NCI-H226 (cell line): ENCODE measurements at regions not wholly inside any gene's neighbourhood (a gene's known extent, or its start where the extent isn't known, plus 50 kb on each side); places are given as distances from the start of the nearest gene placed in this dataset.
"Not testable (repeated sequence)": the region's sequence is repeated elsewhere in the genome, so short reads cannot be mapped to it uniquely, and the experiment has no call there.

Experiments used
- DNase-seq: peaks from one replicate; pipeline ENCODE4 v3.0.0-alpha.2; 2015

DNA sequence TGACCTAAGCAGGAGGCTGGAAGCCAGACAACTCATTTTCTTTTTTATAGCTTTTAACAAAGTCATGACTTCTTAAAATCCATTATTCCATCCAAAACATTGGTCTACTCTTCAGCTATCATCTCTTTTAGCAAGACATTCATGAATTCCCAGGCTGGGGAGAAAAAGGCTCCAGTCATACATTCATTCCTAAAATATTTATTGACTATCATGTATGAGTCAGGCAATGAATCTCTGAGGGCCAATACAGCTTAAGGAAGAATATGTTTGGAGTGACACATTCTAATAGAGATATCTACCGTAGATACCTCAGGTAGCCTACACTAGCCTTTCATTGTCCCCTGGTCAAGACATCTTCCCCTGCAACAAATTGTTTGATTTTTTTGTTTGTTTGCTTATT lies 196.4 kb upstream of the NANOGP8 start:
- peak; percentile 17 for DNase-seq

GRCh38 chr15:35279811-35280210 lies 194.7 kb upstream of the NANOGP8 start:
- DNase-seq = no peak

GRCh38 chr15:35271371-35272043 lies 186.4 kb upstream of the NANOGP8 start:
- DNase-seq = no peak

- DNase-seq = no peak
Measured at GRCh38 chr15:35260941-35261340, 175.8 kb upstream of the NANOGP8 start.

GRCh38 chr15:35260274-35260673 lies 175.2 kb upstream of the NANOGP8 start:
- DNase-seq = not testable (repeated sequence)

GRCh38 chr15:35256551-35256950 lies 171.5 kb upstream of the NANOGP8 start:
- DNase-seq = no peak

DNA sequence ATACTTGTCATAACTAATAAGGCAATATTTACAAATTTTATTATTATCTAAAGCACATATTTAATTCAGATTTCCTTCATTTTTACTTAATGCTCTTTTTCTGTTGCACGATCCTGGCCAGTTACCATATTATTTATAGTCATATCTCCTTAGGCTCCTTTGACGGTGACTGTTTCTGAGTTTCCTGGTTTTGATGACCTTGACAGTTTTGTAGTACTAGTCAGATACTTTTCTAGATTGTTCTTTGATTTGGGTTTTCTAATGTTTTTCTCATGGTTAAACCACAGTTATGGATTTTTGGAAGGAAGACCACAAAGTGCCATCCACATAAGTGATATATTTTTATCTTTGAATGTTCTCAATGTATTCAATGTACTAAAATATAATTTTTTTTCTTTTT lies 171.0 kb upstream of the NANOGP8 start:
- no peak for DNase-seq

- DNase-seq = not testable (repeated sequence)
Measured at GRCh38 chr15:35254908-35255307, 169.8 kb upstream of the NANOGP8 start.

DNA sequence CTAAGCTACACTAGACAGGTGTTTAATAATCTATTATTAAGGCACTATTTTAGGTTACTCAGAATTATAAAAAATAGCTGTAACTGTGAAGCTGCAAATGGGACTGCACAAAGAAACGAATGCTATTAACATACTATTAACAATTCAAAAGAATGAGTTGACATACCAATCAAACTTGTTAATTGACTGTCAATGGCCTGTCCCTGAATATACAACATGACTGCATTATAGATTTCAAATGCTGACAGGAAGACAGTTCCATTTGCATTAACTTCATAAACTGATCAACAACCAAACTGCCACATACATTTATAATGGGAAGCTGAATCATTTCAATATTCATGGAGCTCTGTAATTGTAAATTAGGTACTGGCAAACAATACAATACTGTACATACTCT lies 169.0 kb upstream of the NANOGP8 start:
- no peak for DNase-seq

DNA sequence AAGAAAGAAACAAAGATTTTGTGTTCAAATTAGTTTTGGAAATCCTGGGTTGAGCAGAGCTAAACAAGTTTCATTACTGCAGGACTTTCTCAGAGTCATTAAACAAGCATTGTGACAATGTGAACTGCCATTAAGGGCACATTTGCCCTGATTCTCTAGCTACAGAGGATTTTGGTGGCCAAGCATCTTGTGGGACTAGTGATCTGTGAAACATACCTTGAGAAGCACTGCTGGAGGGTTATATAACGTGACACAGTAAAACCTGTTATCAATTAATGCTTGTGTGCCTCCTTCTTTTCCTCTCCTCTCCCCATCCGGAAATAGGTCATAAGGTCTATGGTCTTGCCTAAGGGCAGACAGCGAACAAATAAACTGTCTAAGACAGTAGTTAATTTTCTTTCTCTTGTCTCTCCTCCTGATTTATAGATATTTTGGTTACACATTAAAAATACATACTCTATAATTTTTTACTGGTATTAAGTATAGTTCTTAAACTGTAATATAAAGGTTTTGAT lies 167.3 kb upstream of the NANOGP8 start:
- DNase-seq = no peak

- DNase-seq = no peak
Measured at GRCh38 chr15:35247150-35247549, 162.1 kb upstream of the NANOGP8 start.

DNA sequence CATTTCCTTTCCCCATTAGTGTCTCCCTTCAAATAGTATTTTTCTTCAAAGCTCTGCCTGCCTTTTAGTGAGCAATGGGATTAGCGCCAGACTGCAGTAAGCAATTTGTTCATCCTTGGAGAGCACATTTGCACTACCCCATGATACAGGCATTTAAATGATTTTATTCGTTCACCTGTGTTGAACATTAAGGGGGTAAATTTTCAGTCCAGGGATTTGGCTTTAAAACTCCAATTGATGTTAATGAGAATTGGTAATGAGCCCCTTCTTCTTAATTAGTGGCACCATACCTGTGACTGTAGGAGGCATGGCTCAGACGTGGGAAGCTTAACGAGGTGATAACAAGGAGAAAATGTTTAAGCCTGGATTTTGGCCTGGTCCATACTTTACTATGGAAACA lies 161.4 kb upstream of the NANOGP8 start:
- no peak for DNase-seq

GRCh38 chr15:35245681-35246080 lies 160.6 kb upstream of the NANOGP8 start:
- DNase-seq = not testable (repeated sequence)

GRCh38 chr15:35244227-35244626 lies 159.1 kb upstream of the NANOGP8 start:
- no peak for DNase-seq

- no peak for DNase-seq
Measured at GRCh38 chr15:35243758-35244157, 158.7 kb upstream of the NANOGP8 start.

DNA sequence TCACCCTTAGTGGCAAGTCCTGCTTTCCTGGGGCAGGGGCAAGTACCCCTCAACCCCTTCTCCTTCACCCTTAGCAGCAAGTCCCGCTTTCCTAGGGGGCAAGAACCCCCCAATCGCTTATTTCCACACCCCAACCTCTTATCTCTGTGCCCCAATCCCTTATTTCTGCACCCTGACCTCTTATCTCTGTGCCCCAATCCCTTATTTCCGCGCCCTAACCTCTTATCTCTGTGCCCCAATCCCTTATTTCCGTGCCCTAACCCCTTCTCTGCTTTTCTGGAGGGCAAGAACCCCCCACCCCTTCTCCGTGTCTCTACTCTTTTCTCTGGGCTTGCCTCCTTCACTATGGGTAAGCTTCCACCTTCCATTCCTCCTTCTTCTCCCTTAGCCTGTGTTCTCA lies 154.6 kb upstream of the NANOGP8 start:
- DNase-seq = not testable (repeated sequence)

GRCh38 chr15:35238448-35238847 lies 153.4 kb upstream of the NANOGP8 start:
- not testable (repeated sequence) for DNase-seq

DNA sequence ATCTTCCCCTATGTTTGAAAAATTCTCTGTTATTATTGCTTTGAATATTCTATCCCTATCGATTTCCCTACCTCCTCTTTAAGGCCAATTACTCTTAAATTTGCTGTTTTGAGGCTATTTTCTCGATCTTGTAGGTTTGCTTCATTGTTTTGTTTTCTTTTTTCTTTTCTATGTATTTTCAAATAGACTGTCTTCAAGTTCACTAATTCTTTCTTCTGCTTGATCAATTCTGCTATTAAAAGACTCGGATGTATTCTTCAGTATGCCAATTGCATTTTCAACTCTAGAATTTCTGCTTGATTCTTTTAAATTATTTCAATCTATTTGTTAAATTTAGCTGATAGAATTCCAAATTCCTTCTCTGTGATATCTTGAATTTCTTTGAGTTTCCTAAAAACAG lies 144.0 kb upstream of the NANOGP8 start:
- no peak for DNase-seq

- no peak for DNase-seq
Measured at GRCh38 chr15:35218215-35218614, 133.1 kb upstream of the NANOGP8 start.

DNA sequence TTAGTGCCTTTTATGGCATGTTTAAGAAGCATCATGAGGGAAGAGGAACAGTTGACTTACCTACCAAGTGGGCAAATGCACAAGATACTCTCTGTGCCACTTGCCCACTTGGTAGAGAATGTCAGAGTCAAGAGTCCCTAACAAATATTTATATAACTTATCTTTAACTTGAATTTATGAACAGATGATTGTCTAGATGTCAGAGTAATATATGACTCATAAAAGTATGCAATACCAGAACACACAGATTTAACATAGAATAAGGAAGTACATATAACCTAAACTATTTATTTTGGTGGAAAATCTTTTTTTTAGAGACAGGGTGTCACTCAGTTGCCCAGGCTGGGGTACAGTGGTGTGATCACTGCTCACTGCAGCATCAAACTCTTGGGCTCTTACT lies 130.0 kb upstream of the NANOGP8 start:
- no peak for DNase-seq

GRCh38 chr15:35211240-35211902 lies 126.3 kb upstream of the NANOGP8 start:
- no peak for DNase-seq

DNA sequence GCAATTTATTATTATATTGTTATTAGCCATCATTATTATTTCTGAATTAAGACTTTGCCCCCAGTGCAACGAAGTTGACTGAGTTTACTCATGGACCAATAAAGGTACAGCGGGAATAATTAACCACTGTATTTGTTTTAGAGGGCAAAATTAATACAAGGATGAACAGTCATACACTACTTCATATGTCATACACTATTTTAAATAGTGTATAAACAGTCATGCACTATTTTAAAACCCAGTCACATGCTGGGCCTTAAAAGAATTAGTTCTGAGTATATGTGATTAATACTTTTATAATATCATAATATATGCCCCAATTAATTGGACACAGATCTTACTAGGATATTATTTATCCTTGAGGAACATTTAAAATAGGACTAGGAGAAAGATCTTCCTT lies 125.3 kb upstream of the NANOGP8 start:
- DNase-seq = no peak

DNA sequence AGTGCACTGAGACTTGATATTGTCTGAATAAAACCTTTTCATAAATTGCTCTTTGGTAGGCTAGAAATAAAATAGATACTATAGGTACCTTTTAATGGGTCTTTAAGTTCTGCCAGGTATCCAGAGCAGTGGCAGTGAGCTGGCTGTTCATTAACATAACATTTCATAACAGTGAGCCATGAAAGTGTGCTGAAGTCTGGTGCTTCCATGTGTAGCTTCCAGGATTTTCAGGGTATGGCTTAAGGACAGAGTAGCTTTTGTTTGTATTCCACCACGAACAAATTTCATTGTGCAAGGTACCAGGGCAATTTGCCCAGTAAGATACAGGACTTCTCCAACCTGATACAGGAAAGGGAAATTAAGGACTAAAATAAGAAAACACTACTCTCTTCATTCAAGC lies 124.7 kb upstream of the NANOGP8 start:
- no peak for DNase-seq

- DNase-seq = no peak
Measured at GRCh38 chr15:35208353-35208752, 123.3 kb upstream of the NANOGP8 start.
